Smooth muscle cell of the brain vasculature (primary cell): ENCODE measurements at regions not wholly inside any gene's neighbourhood (a gene's known extent, or its start where the extent isn't known, plus 50 kb on each side); places are given as distances from the start of the nearest gene placed in this dataset.
"Not testable (repeated sequence)": the region's sequence is repeated elsewhere in the genome, so short reads cannot be mapped to it uniquely, and the experiment has no call there.

Experiments used
- DNase-seq: peaks from one replicate; pipeline ENCODE4 v3.0.0-alpha.2; 2012; ENCODE audit warnings: low read depth, low spot score

- peak; percentile 2 for DNase-seq
Measured at GRCh38 chr14:37650356-37651037, 55.1 kb downstream of the TTC6 start.

- DNase-seq = no peak
Measured at GRCh38 chr14:37652042-37652441, 56.6 kb downstream of the TTC6 start.

- no peak for DNase-seq
Measured at GRCh38 chr14:37655418-37655817, 60.0 kb downstream of the TTC6 start.

- no peak for DNase-seq
Measured at GRCh38 chr14:37658156-37658555, 62.7 kb downstream of the TTC6 start.

- DNase-seq = no peak
Measured at GRCh38 chr14:37663498-37663897, 68.1 kb downstream of the TTC6 start.

GRCh38 chr14:37665479-37665878 is 70.0 kb downstream of the TTC6 start:
- DNase-seq = no peak

- no peak for DNase-seq
Measured at GRCh38 chr14:37665951-37666350, 70.5 kb downstream of the TTC6 start.

GRCh38 chr14:37668646-37669045 is 73.2 kb downstream of the TTC6 start:
- DNase-seq = no peak

GRCh38 chr14:37669242-37669641 is 73.8 kb downstream of the TTC6 start:
- no peak for DNase-seq

GRCh38 chr14:37673439-37673838 is 78.0 kb downstream of the TTC6 start:
- no peak for DNase-seq

- no peak for DNase-seq
Measured at GRCh38 chr14:37678916-37679315, 83.5 kb downstream of the TTC6 start.

GRCh38 chr14:37681486-37681885 is 86.1 kb downstream of the TTC6 start:
- DNase-seq = no peak

- not testable (repeated sequence) for DNase-seq
Measured at GRCh38 chr14:37692680-37693079, 97.3 kb downstream of the TTC6 start.

- not testable (repeated sequence) for DNase-seq
Measured at GRCh38 chr14:37693420-37693819, 98.0 kb downstream of the TTC6 start.

- no peak for DNase-seq
Measured at GRCh38 chr14:37695866-37696265, 100.4 kb downstream of the TTC6 start.

- DNase-seq = no peak
Measured at GRCh38 chr14:37697489-37698121, 102.2 kb downstream of the TTC6 start.

GRCh38 chr14:37698840-37699777 is 103.7 kb downstream of the TTC6 start:
- no peak for DNase-seq

- no peak for DNase-seq
Measured at GRCh38 chr14:37707716-37708115, 112.3 kb downstream of the TTC6 start.

- no peak for DNase-seq
Measured at GRCh38 chr14:37708481-37708880, 113.1 kb downstream of the TTC6 start.

- no peak for DNase-seq
Measured at GRCh38 chr14:37709419-37710195, 114.2 kb downstream of the TTC6 start.

GRCh38 chr14:37711356-37711830 is 116.0 kb downstream of the TTC6 start:
- no peak for DNase-seq
